CD8-positive, alpha-beta memory T cell (primary cell): ENCODE measurements at regions not wholly inside any gene's neighbourhood (a gene's known extent, or its start where the extent isn't known, plus 50 kb on each side); places are given as distances from the start of the nearest gene placed in this dataset.
"Not testable (repeated sequence)": the region's sequence is repeated elsewhere in the genome, so short reads cannot be mapped to it uniquely, and the experiment has no call there.

Source experiments
- CTCF ChIA-PET: fragments of 350-600 bp; sonication (Branson Sonifier 250); formaldehyde crosslinking; loops from one replicate; lab custom pipeline; 2021; ENCODE audit warnings: antibody characterized with exemption; lab: Charles Lee
- POLR2A ChIA-PET: fragments of 350-600 bp; sonication (Branson Sonifier 250); formaldehyde crosslinking; loops from one replicate; lab custom pipeline; 2021; ENCODE audit warnings: antibody characterized with exemption; lab: Charles Lee
- DNase-seq, 5 donors: peaks; one replicate each; pipeline versions ENCODE4 v3.0.0 to v3.0.0-alpha.2; 2020 to 2022; ENCODE audit warnings: mixed read lengths in 1 of 5
- H3K27ac ChIP-seq: one replicate; pipeline ENCODE4 v1.7.0; 2013; ENCODE audit warnings: low read depth, mild to moderate bottlenecking, low read length, moderate library complexity
- H3K27me3 ChIP-seq: 2 replicates; pipeline ENCODE4 v1.7.0; 2013; ENCODE audit warnings: low read length, mild to moderate bottlenecking; ENCODE audit not compliant: insufficient read depth, poor library complexity, severe bottlenecking
- H3K36me3 ChIP-seq: 2 replicates; pipeline ENCODE4 v1.7.0; 2013; ENCODE audit warnings: mild to moderate bottlenecking, low read length, moderate library complexity; ENCODE audit not compliant: insufficient read depth
- H3K4me1 ChIP-seq: 2 replicates; pipeline ENCODE4 v1.7.0; 2013; ENCODE audit warnings: mild to moderate bottlenecking, low read length, moderate library complexity; ENCODE audit not compliant: insufficient read depth
- H3K4me3 ChIP-seq: 2 replicates; pipeline ENCODE4 v1.7.0; 2013; ENCODE audit warnings: mild to moderate bottlenecking, low read length
- H3K9me3 ChIP-seq: 2 replicates; pipeline ENCODE4 v1.7.0; 2013; ENCODE audit warnings: mild to moderate bottlenecking, low read length
- H3K27ac Mint-ChIP-seq, 8 donors: one replicate each; pipeline ENCODE4 v1.8.0; 2020 to 2021; ENCODE audit warnings: mixed read lengths in 8 of 8, mild to moderate bottlenecking in 6 of 8, inconsistent platforms in 3 of 8, moderate library complexity in 3 of 8
- H3K27me3 Mint-ChIP-seq, 2 donors: one replicate each; pipeline ENCODE4 v1.8.0; 2020 to 2021; ENCODE audit warnings: mixed read lengths in 2 of 2, mild to moderate bottlenecking in 1 of 2, moderate library complexity in 1 of 2
- H3K36me3 Mint-ChIP-seq, 3 donors: one replicate each; pipeline ENCODE4 v1.8.0; 2020 to 2021; ENCODE audit warnings: mixed read lengths in 3 of 3, inconsistent platforms in 1 of 3, mild to moderate bottlenecking in 1 of 3
- H3K4me1 Mint-ChIP-seq, 3 donors: one replicate each; pipeline ENCODE4 v1.8.0; 2020 to 2021; ENCODE audit warnings: mixed read lengths in 3 of 3, inconsistent platforms in 1 of 3, mild to moderate bottlenecking in 1 of 3
- H3K4me3 Mint-ChIP-seq, 7 donors: one replicate each; pipeline ENCODE4 v1.8.0; 2020 to 2021; ENCODE audit warnings: mixed read lengths in 7 of 7, mild to moderate bottlenecking in 6 of 7, moderate library complexity in 4 of 7, inconsistent platforms in 2 of 7
- H3K9me3 Mint-ChIP-seq, 5 donors: one replicate each; pipeline ENCODE4 v1.8.0; 2020 to 2022; ENCODE audit warnings: mixed read lengths in 5 of 5, mild to moderate bottlenecking in 3 of 5, moderate library complexity in 2 of 5, inconsistent platforms in 1 of 5

- CTCF ChIA-PET, result no interaction called here
- no peaks in the 10 kb centered on the region for H3K4me1 ChIP-seq
- H3K9me3 ChIP-seq, result no peaks in the 10 kb centered on the region
- H3K27ac ChIP-seq, result no peak overlapping the region
- no peaks in the 10 kb centered on the region for H3K36me3 ChIP-seq
- no peaks in the 10 kb centered on the region for H3K9me3 Mint-ChIP-seq
- no peaks in the 10 kb centered on the region for H3K36me3 Mint-ChIP-seq
- no peak for DNase-seq
- H3K27me3 Mint-ChIP-seq, result peaks cover 0 to 4% of the 10 kb centered on the region in 2 donors
- no peak overlapping the region for H3K4me3 Mint-ChIP-seq
- no peaks in the 10 kb centered on the region for H3K27me3 ChIP-seq
- no peaks in the 10 kb centered on the region for H3K4me1 Mint-ChIP-seq
- H3K27ac Mint-ChIP-seq, result no peak overlapping the region
- no peak overlapping the region for H3K4me3 ChIP-seq
- POLR2A ChIA-PET, result no interaction called here
Measured at GRCh38 chr2:215784371-215784783, 229.0 kb downstream of the MREG start.

- H3K27ac ChIP-seq, H3K9me3 ChIP-seq, H3K36me3 ChIP-seq, POLR2A ChIA-PET, CTCF ChIA-PET, H3K27me3 Mint-ChIP-seq, H3K4me3 Mint-ChIP-seq, H3K4me3 ChIP-seq, DNase-seq, H3K4me1 Mint-ChIP-seq, H3K27me3 ChIP-seq, H3K27ac Mint-ChIP-seq, H3K36me3 Mint-ChIP-seq, H3K9me3 Mint-ChIP-seq, H3K4me1 ChIP-seq: not testable (repeated sequence)
Measured at GRCh38 chr2:215783640-215784039, 229.7 kb downstream of the MREG start.

- Histone ChIP-seq H3K36me3 (no peaks in the 10 kb centered on the region), H3K4me3 (no peak overlapping the region), H3K27ac (no peak overlapping the region), H3K9me3 (no peaks in the 10 kb centered on the region), H3K27me3 (no peaks in the 10 kb centered on the region), H3K4me1 (no peaks in the 10 kb centered on the region)
- ChIA-PET POLR2A (no interaction called here), CTCF (no interaction called here)
- Mint-ChIP-seq H3K27ac (no peak overlapping the region), H3K4me3 (no peak overlapping the region), H3K4me1 (no peaks in the 10 kb centered on the region), H3K36me3 (no peaks in the 10 kb centered on the region), H3K9me3 (no peaks in the 10 kb centered on the region), H3K27me3 (peaks cover 0 to 4% of the 10 kb centered on the region in 2 donors)
- no peak for DNase-seq
Measured at GRCh38 chr2:215782965-215783364, 230.4 kb downstream of the MREG start.

- no peak for DNase-seq
- H3K27ac ChIP-seq, result no peak overlapping the region
- no peaks in the 10 kb centered on the region for H3K4me1 ChIP-seq
- H3K36me3 ChIP-seq, result no peaks in the 10 kb centered on the region
- H3K4me3 Mint-ChIP-seq, result no peak overlapping the region
- H3K27me3 ChIP-seq, result no peaks in the 10 kb centered on the region
- H3K9me3 ChIP-seq, result no peaks in the 10 kb centered on the region
- H3K27me3 Mint-ChIP-seq, result peaks cover under 1 to 4% of the 10 kb centered on the region in 2 donors
- no peaks in the 10 kb centered on the region for H3K9me3 Mint-ChIP-seq
- ChIA-PET POLR2A (no interaction called here), CTCF (no interaction called here)
- no peaks in the 10 kb centered on the region for H3K4me1 Mint-ChIP-seq
- H3K36me3 Mint-ChIP-seq, result no peaks in the 10 kb centered on the region
- H3K4me3 ChIP-seq, result no peak overlapping the region
- H3K27ac Mint-ChIP-seq, result no peak overlapping the region
Measured at GRCh38 chr2:215782295-215782694, 231.1 kb downstream of the MREG start.

GRCh38 chr2:215780907-215781685 lies 232.3 kb downstream of the MREG start:
- H3K27me3 Mint-ChIP-seq, result peaks cover 9 to 11% of the 10 kb centered on the region in 2 donors
- no peaks in the 10 kb centered on the region for H3K4me1 Mint-ChIP-seq
- Histone ChIP-seq H3K4me3 (no peak overlapping the region), H3K27me3 (no peaks in the 10 kb centered on the region), H3K4me1 (no peaks in the 10 kb centered on the region), H3K36me3 (no peaks in the 10 kb centered on the region), H3K9me3 (no peaks in the 10 kb centered on the region), H3K27ac (no peak overlapping the region)
- no peak overlapping the region for H3K4me3 Mint-ChIP-seq
- no peak overlapping the region for H3K27ac Mint-ChIP-seq
- ChIA-PET POLR2A (no interaction called here), CTCF (no interaction called here)
- no peaks in the 10 kb centered on the region for H3K9me3 Mint-ChIP-seq
- no peaks in the 10 kb centered on the region for H3K36me3 Mint-ChIP-seq
- DNase-seq, result no peak

GRCh38 chr2:215780313-215780712 lies 233.0 kb downstream of the MREG start:
- Histone ChIP-seq H3K4me3 (no peak overlapping the region), H3K4me1 (no peaks in the 10 kb centered on the region), H3K27me3 (no peaks in the 10 kb centered on the region), H3K36me3 (no peaks in the 10 kb centered on the region), H3K9me3 (no peaks in the 10 kb centered on the region), H3K27ac (no peak overlapping the region)
- DNase-seq, result no peak
- Mint-ChIP-seq H3K4me3 (no peak overlapping the region), H3K4me1 (no peaks in the 10 kb centered on the region), H3K36me3 (no peaks in the 10 kb centered on the region), H3K27ac (no peak overlapping the region), H3K27me3 (peaks cover 12 to 13% of the 10 kb centered on the region in 2 donors), H3K9me3 (no peaks in the 10 kb centered on the region)
- POLR2A ChIA-PET, result no interaction called here
- CTCF ChIA-PET, result no interaction called here

GRCh38 chr2:215779912-215780311 lies 233.4 kb downstream of the MREG start:
- Mint-ChIP-seq H3K9me3 (no peaks in the 10 kb centered on the region), H3K4me3 (no peak overlapping the region), H3K4me1 (no peaks in the 10 kb centered on the region), H3K36me3 (no peaks in the 10 kb centered on the region), H3K27ac (no peak overlapping the region), H3K27me3 (peaks cover 12 to 13% of the 10 kb centered on the region in 2 donors)
- Histone ChIP-seq H3K9me3 (no peaks in the 10 kb centered on the region), H3K36me3 (no peaks in the 10 kb centered on the region), H3K27me3 (no peaks in the 10 kb centered on the region), H3K27ac (no peak overlapping the region), H3K4me1 (no peaks in the 10 kb centered on the region), H3K4me3 (no peak overlapping the region)
- no peak for DNase-seq
- ChIA-PET POLR2A (no interaction called here), CTCF (no interaction called here)

- H3K9me3 Mint-ChIP-seq, result no peaks in the 10 kb centered on the region
- H3K4me1 ChIP-seq, result no peaks in the 10 kb centered on the region
- CTCF ChIA-PET, result no interaction called here
- H3K27ac ChIP-seq, result no peak overlapping the region
- peaks cover 10 to 21% of the 10 kb centered on the region in 2 donors for H3K27me3 Mint-ChIP-seq
- H3K27me3 ChIP-seq, result no peaks in the 10 kb centered on the region
- no peak for DNase-seq
- no peaks in the 10 kb centered on the region for H3K36me3 Mint-ChIP-seq
- H3K27ac Mint-ChIP-seq, result no peak overlapping the region
- POLR2A ChIA-PET, result no interaction called here
- no peak overlapping the region for H3K4me3 Mint-ChIP-seq
- no peaks in the 10 kb centered on the region for H3K4me1 Mint-ChIP-seq
- H3K9me3 ChIP-seq, result no peaks in the 10 kb centered on the region
- no peaks in the 10 kb centered on the region for H3K36me3 ChIP-seq
- no peak overlapping the region for H3K4me3 ChIP-seq
Measured at GRCh38 chr2:215777465-215778044, 235.8 kb downstream of the MREG start.
